ENCODE measurements at regions not wholly inside any gene's neighbourhood (a gene's known extent, or its start where the extent isn't known, plus 50 kb on each side); places are given as distances from the start of the nearest gene placed in this dataset.
"Not testable (repeated sequence)": the region's sequence is repeated elsewhere in the genome, so short reads cannot be mapped to it uniquely, and the experiment has no call there.

- no peaks in the 10 kb centered on the region for H3K9me3 ChIP-seq (ENCODE audit: control insufficient read depth, insufficient read depth, low read length)
- H3K36me3 ChIP-seq (ENCODE audit: insufficient read depth, low read length), result no peaks in the 10 kb centered on the region
- peaks cover 6% of the 10 kb centered on the region for H3K4me1 ChIP-seq (ENCODE audit: insufficient read depth, low read length)
- no peak overlapping the region for H3K9ac ChIP-seq (ENCODE audit: low read depth, low read length)
Observed at GRCh38 chr3:72519946-72520604, 328.2 kb downstream of the SHQ1 start.

GRCh38 chr3:72517921-72518424, 330.3 kb downstream of the SHQ1 start:
- no peaks in the 10 kb centered on the region for H3K36me3 ChIP-seq (ENCODE audit: insufficient read depth, low read length)
- H3K4me1 ChIP-seq (ENCODE audit: insufficient read depth, low read length), result peaks cover 2% of the 10 kb centered on the region; the same call in 1 of the 2 replicates
- no peaks in the 10 kb centered on the region for H3K9me3 ChIP-seq (ENCODE audit: control insufficient read depth, insufficient read depth, low read length)
- H3K9ac ChIP-seq (ENCODE audit: low read depth, low read length), result no peak overlapping the region

- no peaks in the 10 kb centered on the region for H3K9me3 ChIP-seq (ENCODE audit: control insufficient read depth, insufficient read depth, low read length)
- no peak overlapping the region for H3K9ac ChIP-seq (ENCODE audit: low read depth, low read length)
- no peaks in the 10 kb centered on the region for H3K4me1 ChIP-seq (ENCODE audit: insufficient read depth, low read length)
- no peaks in the 10 kb centered on the region for H3K36me3 ChIP-seq (ENCODE audit: insufficient read depth, low read length)
Observed at GRCh38 chr3:72517336-72517735, 330.9 kb downstream of the SHQ1 start.

- H3K4me1 ChIP-seq (ENCODE audit: insufficient read depth, low read length), result no peaks in the 10 kb centered on the region
- H3K36me3 ChIP-seq (ENCODE audit: insufficient read depth, low read length), result no peaks in the 10 kb centered on the region
- H3K9me3 ChIP-seq (ENCODE audit: control insufficient read depth, insufficient read depth, low read length), result no peaks in the 10 kb centered on the region
- H3K9ac ChIP-seq (ENCODE audit: low read depth, low read length), result no peak overlapping the region
Observed at GRCh38 chr3:72516361-72516760, 331.9 kb downstream of the SHQ1 start.

- Histone ChIP-seq H3K4me1 (ENCODE audit: insufficient read depth, low read length) (no peaks in the 10 kb centered on the region), H3K9me3 (ENCODE audit: control insufficient read depth, insufficient read depth, low read length) (no peaks in the 10 kb centered on the region), H3K36me3 (ENCODE audit: insufficient read depth, low read length) (no peaks in the 10 kb centered on the region), H3K9ac (ENCODE audit: low read depth, low read length) (no peak overlapping the region)
Observed at GRCh38 chr3:72515941-72516340, 332.3 kb downstream of the SHQ1 start.

- H3K9ac ChIP-seq (ENCODE audit: low read depth, low read length), result no peak overlapping the region
Observed at GRCh38 chr3:72515281-72515680, 333.0 kb downstream of the SHQ1 start.

GRCh38 chr3:72510247-72510646, 338.0 kb downstream of the SHQ1 start:
- no peak overlapping the region for H3K9ac ChIP-seq (ENCODE audit: low read depth, low read length)
- H3K4me1 ChIP-seq (ENCODE audit: insufficient read depth, low read length), result no peaks in the 10 kb centered on the region
- no peaks in the 10 kb centered on the region for H3K36me3 ChIP-seq (ENCODE audit: insufficient read depth, low read length)
- no peaks in the 10 kb centered on the region for H3K9me3 ChIP-seq (ENCODE audit: control insufficient read depth, insufficient read depth, low read length)

More at GRCh38 chr3:72515281-72515680, 333.0 kb downstream of the SHQ1 start:
- Histone ChIP-seq H3K9me3 (ENCODE audit: control insufficient read depth, insufficient read depth, low read length) (no peaks in the 10 kb centered on the region), H3K4me1 (ENCODE audit: insufficient read depth, low read length) (no peaks in the 10 kb centered on the region), H3K36me3 (ENCODE audit: insufficient read depth, low read length) (no peaks in the 10 kb centered on the region)

- Histone ChIP-seq H3K4me1 (ENCODE audit: insufficient read depth, low read length) (no peaks in the 10 kb centered on the region), H3K9me3 (ENCODE audit: control insufficient read depth, insufficient read depth, low read length) (no peaks in the 10 kb centered on the region), H3K9ac (ENCODE audit: low read depth, low read length) (no peak overlapping the region), H3K36me3 (ENCODE audit: insufficient read depth, low read length) (no peaks in the 10 kb centered on the region)
Observed at GRCh38 chr3:72505539-72506405, 342.5 kb downstream of the SHQ1 start.

- H3K9me3 ChIP-seq (ENCODE audit: control insufficient read depth, insufficient read depth, low read length); H3K36me3 ChIP-seq (ENCODE audit: insufficient read depth, low read length); H3K4me1 ChIP-seq (ENCODE audit: insufficient read depth, low read length); H3K9ac ChIP-seq (ENCODE audit: low read depth, low read length): not testable (repeated sequence)
Observed at GRCh38 chr3:72497501-72497900, 350.7 kb downstream of the SHQ1 start.

- Histone ChIP-seq H3K9ac (ENCODE audit: low read depth, low read length) (no peak overlapping the region), H3K36me3 (ENCODE audit: insufficient read depth, low read length) (no peaks in the 10 kb centered on the region), H3K9me3 (ENCODE audit: control insufficient read depth, insufficient read depth, low read length) (no peaks in the 10 kb centered on the region), H3K4me1 (ENCODE audit: insufficient read depth, low read length) (peaks cover 9% of the 10 kb centered on the region; the same call in 1 of the 2 replicates)
Observed at GRCh38 chr3:72496051-72496670, 352.1 kb downstream of the SHQ1 start.

- Histone ChIP-seq H3K36me3 (ENCODE audit: insufficient read depth, low read length) (no peaks in the 10 kb centered on the region), H3K9me3 (ENCODE audit: control insufficient read depth, insufficient read depth, low read length) (no peaks in the 10 kb centered on the region), H3K9ac (ENCODE audit: low read depth, low read length) (no peak overlapping the region), H3K4me1 (ENCODE audit: insufficient read depth, low read length) (peaks cover 18% of the 10 kb centered on the region)
Observed at GRCh38 chr3:72494626-72495025, 353.6 kb downstream of the SHQ1 start.

- Histone ChIP-seq H3K9me3 (ENCODE audit: control insufficient read depth, insufficient read depth, low read length) (no peaks in the 10 kb centered on the region), H3K4me1 (ENCODE audit: insufficient read depth, low read length) (peaks cover 18% of the 10 kb centered on the region), H3K9ac (ENCODE audit: low read depth, low read length) (no peak overlapping the region), H3K36me3 (ENCODE audit: insufficient read depth, low read length) (no peaks in the 10 kb centered on the region)
Observed at GRCh38 chr3:72494130-72494529, 354.1 kb downstream of the SHQ1 start.

GRCh38 chr3:72492240-72492639, 356.0 kb downstream of the SHQ1 start:
- Histone ChIP-seq H3K9ac (ENCODE audit: low read depth, low read length) (no peak overlapping the region), H3K9me3 (ENCODE audit: control insufficient read depth, insufficient read depth, low read length) (no peaks in the 10 kb centered on the region), H3K4me1 (ENCODE audit: insufficient read depth, low read length) (peaks cover 29% of the 10 kb centered on the region), H3K36me3 (ENCODE audit: insufficient read depth, low read length) (no peaks in the 10 kb centered on the region)

GRCh38 chr3:72490688-72491435, 357.4 kb downstream of the SHQ1 start:
- H3K36me3 ChIP-seq (ENCODE audit: insufficient read depth, low read length), result no peaks in the 10 kb centered on the region
- no peaks in the 10 kb centered on the region for H3K9me3 ChIP-seq (ENCODE audit: control insufficient read depth, insufficient read depth, low read length)
- H3K4me1 ChIP-seq (ENCODE audit: insufficient read depth, low read length), result peaks cover 35% of the 10 kb centered on the region
- H3K9ac ChIP-seq (ENCODE audit: low read depth, low read length), result no peak overlapping the region
